ENCODE measurements at regions not wholly inside any gene's neighbourhood (a gene's known extent, or its start where the extent isn't known, plus 50 kb on each side); places are given as distances from the start of the nearest gene placed in this dataset.

DNA sequence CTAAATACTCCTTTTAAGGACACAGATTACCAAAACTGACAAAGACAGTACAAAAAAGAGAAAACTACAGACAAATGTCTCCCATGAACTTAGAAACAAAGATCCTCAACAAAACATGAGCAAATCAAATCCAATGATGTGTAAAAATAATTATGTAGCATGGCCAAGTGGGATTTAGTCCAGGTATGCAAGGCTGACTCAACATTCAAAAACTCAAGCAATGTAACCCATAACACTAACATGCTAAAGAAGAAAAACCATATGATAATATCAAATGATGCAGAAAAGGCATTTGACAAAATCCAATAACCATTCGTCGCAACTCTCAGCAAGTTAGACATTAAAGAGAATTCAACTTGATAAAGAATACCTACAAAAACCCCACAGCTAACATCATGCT lies 239.0 kb upstream of the KLHL29 start:
- TF ChIP-seq, protein P1, sequence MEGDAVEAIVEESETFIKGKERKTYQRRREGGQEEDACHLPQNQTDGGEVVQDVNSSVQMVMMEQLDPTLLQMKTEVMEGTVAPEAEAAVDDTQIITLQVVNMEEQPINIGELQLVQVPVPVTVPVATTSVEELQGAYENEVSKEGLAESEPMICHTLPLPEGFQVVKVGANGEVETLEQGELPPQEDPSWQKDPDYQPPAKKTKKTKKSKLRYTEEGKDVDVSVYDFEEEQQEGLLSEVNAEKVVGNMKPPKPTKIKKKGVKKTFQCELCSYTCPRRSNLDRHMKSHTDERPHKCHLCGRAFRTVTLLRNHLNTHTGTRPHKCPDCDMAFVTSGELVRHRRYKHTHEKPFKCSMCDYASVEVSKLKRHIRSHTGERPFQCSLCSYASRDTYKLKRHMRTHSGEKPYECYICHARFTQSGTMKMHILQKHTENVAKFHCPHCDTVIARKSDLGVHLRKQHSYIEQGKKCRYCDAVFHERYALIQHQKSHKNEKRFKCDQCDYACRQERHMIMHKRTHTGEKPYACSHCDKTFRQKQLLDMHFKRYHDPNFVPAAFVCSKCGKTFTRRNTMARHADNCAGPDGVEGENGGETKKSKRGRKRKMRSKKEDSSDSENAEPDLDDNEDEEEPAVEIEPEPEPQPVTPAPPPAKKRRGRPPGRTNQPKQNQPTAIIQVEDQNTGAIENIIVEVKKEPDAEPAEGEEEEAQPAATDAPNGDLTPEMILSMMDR (IDR thresholded peaks at IDR 0.05): no peak
- TF ChIP-seq POLR2AphosphoS5 (IDR thresholded peaks at IDR 0.05; ENCODE audit: low read depth, low read length) (no peak), SIN3A (IDR thresholded peaks at IDR 0.05; ENCODE audit: borderline replicate concordance, insufficient read depth, low read depth, low read length) (no peak), TCF7L2 (IDR thresholded peaks at IDR 0.05; ENCODE audit: low read depth, low read length) (no peak)
- TF ChIP-seq, protein P2, sequence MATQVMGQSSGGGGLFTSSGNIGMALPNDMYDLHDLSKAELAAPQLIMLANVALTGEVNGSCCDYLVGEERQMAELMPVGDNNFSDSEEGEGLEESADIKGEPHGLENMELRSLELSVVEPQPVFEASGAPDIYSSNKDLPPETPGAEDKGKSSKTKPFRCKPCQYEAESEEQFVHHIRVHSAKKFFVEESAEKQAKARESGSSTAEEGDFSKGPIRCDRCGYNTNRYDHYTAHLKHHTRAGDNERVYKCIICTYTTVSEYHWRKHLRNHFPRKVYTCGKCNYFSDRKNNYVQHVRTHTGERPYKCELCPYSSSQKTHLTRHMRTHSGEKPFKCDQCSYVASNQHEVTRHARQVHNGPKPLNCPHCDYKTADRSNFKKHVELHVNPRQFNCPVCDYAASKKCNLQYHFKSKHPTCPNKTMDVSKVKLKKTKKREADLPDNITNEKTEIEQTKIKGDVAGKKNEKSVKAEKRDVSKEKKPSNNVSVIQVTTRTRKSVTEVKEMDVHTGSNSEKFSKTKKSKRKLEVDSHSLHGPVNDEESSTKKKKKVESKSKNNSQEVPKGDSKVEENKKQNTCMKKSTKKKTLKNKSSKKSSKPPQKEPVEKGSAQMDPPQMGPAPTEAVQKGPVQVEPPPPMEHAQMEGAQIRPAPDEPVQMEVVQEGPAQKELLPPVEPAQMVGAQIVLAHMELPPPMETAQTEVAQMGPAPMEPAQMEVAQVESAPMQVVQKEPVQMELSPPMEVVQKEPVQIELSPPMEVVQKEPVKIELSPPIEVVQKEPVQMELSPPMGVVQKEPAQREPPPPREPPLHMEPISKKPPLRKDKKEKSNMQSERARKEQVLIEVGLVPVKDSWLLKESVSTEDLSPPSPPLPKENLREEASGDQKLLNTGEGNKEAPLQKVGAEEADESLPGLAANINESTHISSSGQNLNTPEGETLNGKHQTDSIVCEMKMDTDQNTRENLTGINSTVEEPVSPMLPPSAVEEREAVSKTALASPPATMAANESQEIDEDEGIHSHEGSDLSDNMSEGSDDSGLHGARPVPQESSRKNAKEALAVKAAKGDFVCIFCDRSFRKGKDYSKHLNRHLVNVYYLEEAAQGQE (IDR thresholded peaks at IDR 0.05; ENCODE audit: insufficient read depth in 1 of 2, low read depth in 2 of 2, low read length in 1 of 2): no peak

Measured in Panc1 (cell line).